Gastrocnemius medialis (tissue), 4 donors: ENCODE measurements at regions not wholly inside any gene's neighbourhood (a gene's known extent, or its start where the extent isn't known, plus 50 kb on each side); places are given as distances from the start of the nearest gene placed in this dataset.

Source experiments
- POLR2A ChIP-seq, 2 donors: fragments of 450-650 bp; IDR thresholded peaks; one replicate each; pipeline ENCODE4 v1.6.1; 2017; ENCODE audit warnings: antibody characterized with exemption in 2 of 2, mild to moderate bottlenecking in 2 of 2, moderate library complexity in 2 of 2
- TF ChIP-seq, protein P1 (sequence below), 5 experiments: fragments of 450-650 bp in 3 of 5; fragments of 200-600 bp in 2 of 5; sonication (generic) in 2 of 5; IDR thresholded peaks in 4 of 5; conservative IDR thresholded peaks in 1 of 5; 1 replicate in 4 of 5; 2 replicates in 1 of 5; pipeline ENCODE4 v1.5.1; 2016 to 2019; ENCODE audit warnings: antibody characterized with exemption in 5 of 5, mild to moderate bottlenecking in 3 of 5, moderate library complexity in 3 of 5

DNA sequence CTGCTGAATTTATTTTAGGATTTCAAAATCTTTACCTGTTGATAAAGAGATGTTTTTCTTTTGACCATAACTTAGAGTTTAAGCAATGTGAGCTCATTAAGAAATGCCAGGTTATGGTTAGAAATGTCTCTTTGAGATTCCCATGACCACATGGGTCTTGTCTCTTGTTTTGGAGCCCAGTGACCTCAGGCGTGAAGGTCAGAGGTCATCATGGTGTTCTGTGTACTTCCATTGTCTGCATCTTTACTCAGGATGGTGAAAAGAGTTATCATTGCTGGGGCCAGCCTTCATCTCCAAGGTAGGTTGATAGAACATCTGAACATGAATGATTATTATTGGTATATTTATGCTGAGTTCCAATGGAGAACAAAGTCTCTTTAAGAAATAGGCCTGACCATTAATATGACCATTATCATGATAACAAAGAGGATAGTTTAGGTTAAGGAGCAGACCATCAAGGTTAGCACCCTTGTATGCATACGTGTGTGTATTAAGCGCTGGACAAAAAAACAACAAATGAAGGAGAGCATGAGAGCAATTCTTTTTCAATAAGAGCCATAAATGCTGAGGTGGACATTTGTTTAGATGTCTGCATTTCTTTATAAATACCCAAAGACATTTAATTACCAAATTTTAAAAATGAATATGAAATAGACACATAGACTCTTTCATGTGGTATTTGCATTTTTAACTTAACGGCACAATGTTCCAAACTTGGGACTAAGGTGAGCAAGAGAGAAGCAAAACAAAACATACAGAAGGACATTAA lies 120.6 kb upstream of the PAQR3 start:
- TF ChIP-seq, protein P1, sequence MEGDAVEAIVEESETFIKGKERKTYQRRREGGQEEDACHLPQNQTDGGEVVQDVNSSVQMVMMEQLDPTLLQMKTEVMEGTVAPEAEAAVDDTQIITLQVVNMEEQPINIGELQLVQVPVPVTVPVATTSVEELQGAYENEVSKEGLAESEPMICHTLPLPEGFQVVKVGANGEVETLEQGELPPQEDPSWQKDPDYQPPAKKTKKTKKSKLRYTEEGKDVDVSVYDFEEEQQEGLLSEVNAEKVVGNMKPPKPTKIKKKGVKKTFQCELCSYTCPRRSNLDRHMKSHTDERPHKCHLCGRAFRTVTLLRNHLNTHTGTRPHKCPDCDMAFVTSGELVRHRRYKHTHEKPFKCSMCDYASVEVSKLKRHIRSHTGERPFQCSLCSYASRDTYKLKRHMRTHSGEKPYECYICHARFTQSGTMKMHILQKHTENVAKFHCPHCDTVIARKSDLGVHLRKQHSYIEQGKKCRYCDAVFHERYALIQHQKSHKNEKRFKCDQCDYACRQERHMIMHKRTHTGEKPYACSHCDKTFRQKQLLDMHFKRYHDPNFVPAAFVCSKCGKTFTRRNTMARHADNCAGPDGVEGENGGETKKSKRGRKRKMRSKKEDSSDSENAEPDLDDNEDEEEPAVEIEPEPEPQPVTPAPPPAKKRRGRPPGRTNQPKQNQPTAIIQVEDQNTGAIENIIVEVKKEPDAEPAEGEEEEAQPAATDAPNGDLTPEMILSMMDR (IDR thresholded peaks at IDR 0.05 in 4 of 5, conservative IDR thresholded peaks at IDR 0.05 in 1 of 5): no peak
- TF ChIP-seq POLR2A (IDR thresholded peaks at IDR 0.05): no peak
